Fibroblast of lung (primary cell): ENCODE measurements at regions not wholly inside any gene's neighbourhood (a gene's known extent, or its start where the extent isn't known, plus 50 kb on each side); places are given as distances from the start of the nearest gene placed in this dataset.

Experiments
- DNase-seq, 2 donors: peaks; one replicate each; pipeline versions ENCODE4 v3.0.0 to v3.0.0-alpha.2; 2010; ENCODE audit warnings: low read depth in 2 of 2
- H2AFZ ChIP-seq: 2 replicates; pipeline ENCODE4 v1.5.1; 2012; ENCODE audit warnings: low read length, control low read depth, inconsistent platforms
- H3K27ac ChIP-seq: 2 replicates; pipeline ENCODE4 v1.5.1; 2011; ENCODE audit warnings: low read length, control low read depth; ENCODE audit not compliant: insufficient read depth
- H3K27me3 ChIP-seq: 2 replicates; pipeline ENCODE4 v1.5.1; 2011; ENCODE audit warnings: mild to moderate bottlenecking, low read length; ENCODE audit not compliant: control insufficient read depth, insufficient read depth
- H3K36me3 ChIP-seq: 2 replicates; pipeline ENCODE4 v1.5.1; 2011; ENCODE audit warnings: low read length; ENCODE audit not compliant: control insufficient read depth, insufficient read depth
- H3K4me1 ChIP-seq: 2 replicates; pipeline ENCODE4 v1.5.1; 2011; ENCODE audit warnings: low read length; ENCODE audit not compliant: control insufficient read depth, insufficient read depth; ENCODE audit errors: extremely low read depth
- H3K4me2 ChIP-seq: 2 replicates; pipeline ENCODE4 v1.5.1; 2011; ENCODE audit warnings: low read length, control low read depth; ENCODE audit not compliant: insufficient read depth; ENCODE audit errors: extremely low read depth
- H3K4me3 ChIP-seq, 4 experiments: fragments of 200-600 bp in 1 of 4; sonication (generic) in 1 of 4; replicated peaks in 1 of 4; 2 replicates each; pipeline ENCODE4 v1.5.1; 2011 to 2016; ENCODE audit warnings: low read length in 4 of 4, low read depth in 3 of 4, mild to moderate bottlenecking in 3 of 4, control low read depth in 2 of 4, inconsistent platforms in 1 of 4, mixed read lengths in 1 of 4; ENCODE audit not compliant: insufficient read depth in 1 of 4; ENCODE audit errors: control extremely low read depth in 1 of 4
- H3K79me2 ChIP-seq: 2 replicates; pipeline ENCODE4 v1.5.1; 2012; ENCODE audit warnings: mild to moderate bottlenecking, low read length, inconsistent platforms; ENCODE audit not compliant: control insufficient read depth, insufficient read depth
- H3K9ac ChIP-seq: 2 replicates; pipeline ENCODE4 v1.5.1; 2011; ENCODE audit warnings: mild to moderate bottlenecking, low read length, control low read depth; ENCODE audit not compliant: insufficient read depth
- H3K9me3 ChIP-seq: 2 replicates; pipeline ENCODE4 v1.5.1; 2012; ENCODE audit warnings: low read depth, low read length; ENCODE audit not compliant: control insufficient read depth, insufficient read depth
- H4K20me1 ChIP-seq: 2 replicates; pipeline ENCODE4 v1.5.1; 2011; ENCODE audit warnings: low read length; ENCODE audit not compliant: control insufficient read depth, insufficient read depth; ENCODE audit errors: extremely low read depth
- CTCF ChIP-seq, 2 donors: IDR thresholded peaks in 1 of 2; conservative IDR thresholded peaks in 1 of 2; 1 replicate in 1 of 2; 2 replicates in 1 of 2; pipeline ENCODE4 v1.5.1; 2011 to 2012; ENCODE audit warnings: low read length in 2 of 2, control low read depth in 1 of 2, inconsistent platforms in 1 of 2, low read depth in 1 of 2, mild to moderate bottlenecking in 1 of 2
- EZH2 ChIP-seq: IDR thresholded peaks from 2 replicates; pipeline ENCODE4 v1.5.1; 2012; ENCODE audit warnings: low read length, control low read depth, mild to moderate bottlenecking; ENCODE audit errors: missing control alignments

DNA sequence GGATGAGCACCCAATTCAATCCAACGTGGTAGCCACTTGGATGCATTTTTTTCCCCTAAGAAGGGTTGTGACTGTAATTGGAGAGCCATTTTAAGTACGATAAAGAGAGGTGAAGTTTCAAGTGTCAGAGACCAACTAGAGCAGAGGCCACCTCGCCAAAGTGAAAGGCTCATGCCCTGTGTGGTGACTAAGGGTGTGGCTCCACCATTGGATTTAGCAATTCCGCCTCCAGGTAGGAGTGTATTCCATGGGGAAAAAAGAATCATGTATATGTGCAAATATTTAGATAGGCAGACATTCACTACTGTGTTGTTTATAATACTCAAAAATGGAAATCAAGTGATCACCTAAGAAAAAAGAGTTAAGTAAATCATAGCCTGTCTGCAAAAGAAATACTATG is 53.1 kb upstream of the S1PR3 start:
- DNase-seq = no peak
- TF ChIP-seq CTCF (conservative IDR thresholded peaks at IDR 0.05 in 1 of 2, IDR thresholded peaks at IDR 0.05 in 1 of 2; ENCODE audit: low read depth in 1 of 2, low read length in 2 of 2) (no peak), EZH2 (no peak)
- no peaks in the 10 kb centered on the region for H3K9me3 ChIP-seq
- no peak overlapping the region for H3K4me3 ChIP-seq
- H3K4me2 ChIP-seq = no peak overlapping the region
- H4K20me1 ChIP-seq = no peaks in the 10 kb centered on the region
- H3K79me2 ChIP-seq = no peaks in the 10 kb centered on the region
- no peak overlapping the region for H3K27ac ChIP-seq
- no peak overlapping the region for H2AFZ ChIP-seq
- no peak overlapping the region for H3K9ac ChIP-seq
- no peaks in the 10 kb centered on the region for H3K27me3 ChIP-seq
- no peaks in the 10 kb centered on the region for H3K36me3 ChIP-seq
- no peaks in the 10 kb centered on the region for H3K4me1 ChIP-seq
